ENCODE measurements at regions not wholly inside any gene's neighbourhood (a gene's known extent, or its start where the extent isn't known, plus 50 kb on each side); places are given as distances from the start of the nearest gene placed in this dataset.
A peak's percentile ranks its signal among the peaks of the same experiment; 100 is the strongest.
"Not testable (repeated sequence)": the region's sequence is repeated elsewhere in the genome, so short reads cannot be mapped to it uniquely, and the experiment has no call there.

DNA sequence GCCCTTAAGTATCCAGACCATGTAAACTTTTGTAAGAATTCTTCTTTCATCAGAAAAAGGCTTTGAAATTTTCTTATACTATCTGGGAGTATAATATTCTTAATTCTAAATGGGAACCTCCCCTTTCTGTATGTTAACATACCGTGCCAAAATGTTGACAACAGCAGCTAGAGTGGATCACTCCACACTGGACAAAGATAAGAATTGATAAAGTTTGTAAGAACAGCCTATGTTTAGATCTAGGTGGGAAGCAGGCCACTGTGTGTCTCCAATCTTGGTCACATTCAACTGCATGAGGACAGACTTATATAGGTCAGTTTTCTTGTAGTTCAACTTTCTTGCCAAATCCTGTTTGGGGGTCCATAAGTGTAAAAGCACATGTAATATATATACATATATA, 235.7 kb downstream of the RPIA start:
- no peak for DNase-seq

DNA sequence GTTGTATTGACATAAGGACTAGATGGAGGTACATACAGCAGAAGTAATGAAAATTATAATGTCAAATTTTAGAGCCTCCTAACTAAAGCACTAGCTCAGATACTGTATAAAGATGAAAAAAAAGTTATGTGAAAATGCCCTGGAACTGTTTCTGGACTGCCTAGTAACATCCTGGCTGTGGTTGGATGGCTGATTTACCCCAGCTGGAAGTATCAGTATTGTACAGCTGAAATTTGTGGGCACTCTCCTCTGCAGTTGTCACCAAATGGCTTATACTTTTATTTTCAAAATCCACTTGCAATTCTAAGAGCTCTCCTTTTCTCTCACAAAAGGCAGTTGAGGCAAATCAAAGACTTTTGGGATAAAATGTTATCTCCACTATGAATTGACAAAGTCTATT, 239.2 kb downstream of the RPIA start:
- DNase-seq = no peak

DNA sequence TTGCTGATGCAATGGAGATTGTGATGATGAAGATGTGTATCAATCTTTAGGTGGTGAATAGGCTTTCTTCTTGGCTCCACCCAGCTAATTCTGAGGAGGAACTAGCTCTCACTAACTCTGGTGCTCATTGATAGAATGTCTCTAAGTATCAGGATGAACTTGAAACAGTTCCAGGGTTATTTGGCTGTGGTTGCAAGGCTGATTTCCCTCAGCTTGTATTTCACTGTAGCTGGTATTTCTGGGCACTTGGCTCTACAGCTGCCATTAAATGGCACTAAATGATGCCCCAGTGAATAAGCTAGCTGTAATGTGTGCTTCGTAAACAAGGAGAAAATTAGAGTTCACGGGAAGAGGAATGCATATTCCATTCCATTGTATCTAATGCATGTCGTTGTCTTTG, 241.2 kb downstream of the RPIA start:
- no peak for DNase-seq

DNA sequence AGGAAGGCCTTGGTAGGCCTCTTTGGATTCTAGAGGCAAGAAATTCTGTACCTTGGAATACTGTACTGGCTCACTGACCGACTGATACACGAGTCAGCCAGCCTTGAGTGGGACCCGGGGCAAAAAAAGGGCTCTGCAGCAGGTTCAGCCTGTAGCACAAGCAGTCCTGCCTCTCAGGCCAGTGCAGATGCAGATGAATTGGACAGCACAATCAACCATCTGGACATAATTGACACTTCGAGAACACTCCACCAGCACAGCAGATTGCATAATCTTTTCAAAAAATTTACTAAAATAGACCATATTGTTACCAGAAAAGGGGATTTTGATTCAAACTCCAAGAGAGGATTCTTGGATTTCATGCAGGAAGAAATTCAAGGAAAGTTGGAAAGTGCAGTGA, 241.6 kb downstream of the RPIA start:
- DNase-seq = no peak

DNA sequence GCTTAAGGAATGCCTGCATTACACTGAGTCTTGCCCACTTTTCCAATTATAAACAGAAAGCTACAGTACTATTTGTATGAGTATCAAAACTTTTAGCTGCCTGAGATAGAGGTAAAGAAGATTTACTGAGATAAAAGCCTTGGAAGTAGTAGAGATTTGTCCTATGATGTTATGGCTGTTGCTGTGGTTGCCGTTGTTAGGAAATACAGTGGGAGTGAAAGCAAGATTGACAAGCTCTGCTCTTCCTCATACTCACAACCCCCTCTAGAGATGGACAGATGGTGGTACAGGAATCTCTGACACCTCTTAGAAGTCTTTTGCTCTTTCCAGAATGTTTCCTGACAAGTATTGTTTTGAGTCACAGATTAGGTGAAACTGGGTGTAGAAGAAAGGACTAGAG, 242.5 kb downstream of the RPIA start:
- peak; percentile 54 to 69 for DNase-seq

DNA sequence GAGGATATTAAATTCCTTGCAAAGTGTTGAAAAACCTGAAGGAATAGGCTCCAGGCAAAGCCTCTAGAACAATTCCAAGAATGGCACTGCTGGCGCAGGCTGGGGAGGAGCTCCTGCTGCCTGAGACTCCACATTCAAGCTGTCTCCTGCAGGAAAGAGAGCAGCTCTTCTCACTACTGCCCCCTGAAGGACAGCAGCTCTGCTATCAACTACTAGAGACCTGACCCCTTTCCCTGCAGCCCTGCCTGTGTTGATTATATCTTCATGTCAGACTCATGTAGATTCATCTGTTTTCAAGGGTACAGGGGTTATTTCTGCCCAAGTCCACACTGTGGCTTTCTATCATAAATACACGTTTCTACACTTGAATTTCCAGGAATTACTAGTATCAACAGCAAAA, 249.7 kb downstream of the RPIA start:
- peak; percentile 25 to 40 for DNase-seq

DNA sequence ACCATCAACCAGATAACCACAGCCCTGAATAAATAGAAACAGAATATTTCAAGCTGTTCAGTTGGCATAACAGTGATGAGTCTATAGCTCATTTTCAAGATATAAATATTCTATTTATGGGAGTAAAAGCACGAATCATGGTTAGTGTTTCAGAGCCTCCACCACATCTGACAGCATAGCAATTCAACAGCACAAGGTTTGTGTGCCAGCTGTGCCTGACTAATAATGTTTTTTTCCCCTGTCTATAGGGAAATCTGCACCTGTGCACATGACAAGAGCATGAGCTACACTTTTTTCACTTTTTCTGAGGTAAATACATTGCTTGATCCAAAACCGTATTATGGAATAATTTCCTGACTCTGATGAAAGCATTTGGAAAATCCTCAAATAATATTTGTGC, 251.3 kb downstream of the RPIA start:
- DNase-seq = no peak

DNA sequence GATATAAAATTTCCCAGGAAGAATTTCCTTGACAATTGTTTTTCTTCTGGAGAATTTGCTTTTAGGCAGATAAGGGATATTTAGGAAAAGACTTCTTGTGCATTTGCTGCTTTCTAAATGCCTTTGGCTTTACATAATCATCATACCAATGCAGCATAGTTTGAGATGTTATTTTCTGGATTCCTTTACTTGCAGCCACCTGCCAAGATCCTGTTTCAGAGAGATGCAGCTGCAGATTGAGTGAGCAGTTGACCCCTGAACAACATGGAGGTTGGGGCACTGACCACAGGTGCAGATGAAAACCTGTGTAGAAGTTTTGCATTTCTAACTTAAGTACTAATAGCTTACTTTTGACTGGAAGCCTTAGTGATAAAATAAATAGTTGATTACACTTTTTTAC, 257.9 kb downstream of the RPIA start:
- no peak for DNase-seq

DNA sequence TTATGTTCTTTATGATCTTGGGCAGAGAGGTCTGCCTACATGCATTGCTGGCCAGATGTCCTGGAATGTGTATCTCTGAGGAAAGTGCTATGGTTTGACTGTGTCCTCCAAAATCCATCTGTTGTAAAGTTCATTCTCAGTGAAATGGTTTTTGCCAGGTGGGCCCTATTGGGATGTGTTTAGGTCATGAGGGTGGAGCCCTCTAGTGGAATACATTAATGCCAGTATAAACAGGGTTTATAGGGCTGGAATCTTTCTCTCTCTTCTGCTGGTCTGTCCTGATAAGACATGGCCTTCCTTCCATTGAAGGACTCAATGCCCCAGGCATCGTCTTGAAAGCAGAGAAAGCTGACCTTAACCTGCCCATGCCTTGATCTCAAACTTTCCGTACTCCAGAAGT, 258.5 kb downstream of the RPIA start:
- peak in 1 of 2 donors; percentile 5 for DNase-seq

DNA sequence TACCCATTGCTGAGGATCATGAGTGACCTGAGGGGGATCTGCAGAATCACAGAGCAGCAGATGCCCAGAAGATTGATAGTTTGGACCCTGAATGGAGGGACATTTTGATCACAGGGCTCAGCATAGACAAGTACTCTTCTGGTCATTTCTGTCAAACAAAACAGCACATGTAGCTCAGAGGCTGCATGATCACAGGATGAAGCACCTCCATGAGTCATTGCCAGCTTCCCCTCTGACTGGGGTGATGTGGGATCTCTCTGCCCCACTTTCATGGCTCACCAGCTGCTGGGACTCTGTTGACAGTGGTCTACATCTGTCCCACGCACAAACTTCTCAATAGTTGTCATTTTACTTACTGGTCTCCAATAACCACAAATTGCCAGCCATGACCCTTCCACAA, 264.1 kb downstream of the RPIA start:
- DNase-seq = no peak

DNA sequence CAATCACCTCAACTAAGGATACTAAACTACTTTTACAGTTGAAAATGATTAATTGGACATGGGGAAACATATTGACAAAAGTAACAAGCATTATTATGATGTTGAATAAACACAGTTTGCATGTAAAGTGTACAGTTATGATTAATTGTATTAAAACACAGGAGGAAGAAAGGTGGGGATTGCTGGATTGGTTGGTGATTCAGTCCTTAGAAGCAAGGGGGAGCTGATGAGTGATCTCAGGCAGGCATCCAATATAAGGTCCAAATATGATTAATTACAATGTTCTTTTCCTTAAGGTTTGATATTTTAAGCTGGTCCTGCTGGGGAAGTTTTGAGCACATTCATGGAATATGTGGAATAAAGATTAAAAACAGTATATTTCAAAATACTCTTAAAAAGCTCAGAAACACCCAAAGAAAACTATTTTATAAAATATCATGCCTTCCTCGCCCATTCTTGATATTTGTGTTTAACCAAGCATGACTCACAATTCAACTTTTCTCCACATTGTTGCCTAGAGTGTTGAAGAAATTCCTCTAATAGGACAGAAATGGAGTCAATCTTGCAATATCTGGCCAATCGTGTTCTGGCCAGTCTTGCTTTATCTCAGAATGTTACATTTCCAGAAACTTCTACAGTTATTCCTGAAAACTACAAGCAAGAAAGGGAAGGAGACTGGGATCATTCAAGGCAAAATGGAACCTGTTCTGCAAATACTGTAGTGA, 268.2 kb downstream of the RPIA start:
- DNase-seq = no peak

DNA sequence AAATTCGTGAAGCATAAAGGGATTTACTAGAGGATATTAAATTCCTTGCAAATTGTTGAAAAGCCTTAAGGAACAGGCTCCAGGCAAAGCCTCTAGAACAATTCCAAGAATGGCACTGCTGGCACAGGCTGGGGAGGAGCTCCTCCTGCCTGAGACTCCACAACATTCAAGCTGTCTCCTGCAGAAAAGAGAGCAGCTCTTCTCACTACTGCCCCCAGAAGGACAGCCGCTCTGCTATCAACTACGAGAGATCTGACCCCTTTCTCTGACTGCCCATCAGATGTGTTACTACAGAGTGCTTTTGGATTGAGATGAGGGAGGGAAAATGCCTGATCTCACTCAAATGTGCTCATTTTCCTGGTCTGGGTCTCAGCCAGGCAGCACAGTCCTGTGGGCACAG, 269.9 kb downstream of the RPIA start:
- DNase-seq = not testable (repeated sequence)

DNA sequence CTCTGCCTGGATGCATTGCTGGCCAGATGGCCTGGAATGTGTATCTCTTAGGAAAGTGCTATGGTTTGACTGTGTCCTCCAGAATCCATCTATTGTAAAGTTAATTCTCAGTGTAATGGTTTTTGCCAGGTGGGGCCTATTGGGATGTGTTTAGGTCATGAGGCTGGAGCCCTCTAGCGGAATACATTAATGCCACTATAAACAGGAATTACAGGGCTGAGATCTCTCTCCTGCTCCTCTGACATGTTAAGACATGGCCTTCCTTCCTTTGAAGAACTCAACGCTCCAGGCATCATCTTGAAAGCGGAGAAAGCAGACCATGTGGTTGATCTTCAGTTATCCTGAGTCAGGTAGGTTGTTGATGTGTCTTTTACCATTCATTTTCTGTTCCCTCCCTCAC, 276.4 kb downstream of the RPIA start:
- DNase-seq = no peak

DNA sequence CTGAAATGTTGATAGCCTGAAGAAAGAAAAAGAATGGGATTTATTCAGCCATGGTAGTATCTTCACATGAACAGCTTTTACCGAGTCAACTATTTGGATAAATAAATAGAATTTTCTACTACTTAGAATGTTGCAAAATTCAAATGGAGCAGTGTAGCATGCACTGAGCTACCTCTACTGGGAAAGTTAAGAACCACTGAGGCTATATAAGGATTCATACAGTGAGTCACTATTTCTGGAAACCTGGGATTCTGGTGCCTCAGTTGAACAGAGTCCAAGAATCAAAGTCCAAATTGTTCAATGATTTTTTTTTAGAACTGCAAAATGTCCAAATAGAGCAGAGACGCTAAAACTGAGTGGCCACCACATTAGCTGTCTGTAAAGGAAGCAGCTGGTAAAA, 286.5 kb downstream of the RPIA start:
- not testable (repeated sequence) for DNase-seq

DNA sequence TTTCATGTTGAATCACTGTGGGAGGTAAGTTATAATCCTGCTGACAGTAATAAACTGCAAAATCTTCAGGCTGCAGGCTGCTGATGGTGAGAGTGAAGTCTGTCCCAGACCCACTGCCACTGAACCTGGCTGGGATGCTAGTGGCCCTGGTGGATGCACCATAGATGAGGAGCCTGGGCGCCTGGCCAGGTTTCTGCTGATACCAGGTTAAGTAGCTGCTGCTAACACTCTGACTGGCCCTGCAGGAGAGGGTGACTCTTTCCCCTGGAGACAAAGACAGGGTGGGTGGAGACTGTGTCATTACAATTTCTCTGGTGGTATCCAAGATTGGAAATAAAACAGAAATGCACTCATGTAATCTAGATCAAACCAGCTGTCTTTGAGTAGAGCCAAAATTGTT, 287.0 kb downstream of the RPIA start:
- not testable (repeated sequence) for DNase-seq

DNA sequence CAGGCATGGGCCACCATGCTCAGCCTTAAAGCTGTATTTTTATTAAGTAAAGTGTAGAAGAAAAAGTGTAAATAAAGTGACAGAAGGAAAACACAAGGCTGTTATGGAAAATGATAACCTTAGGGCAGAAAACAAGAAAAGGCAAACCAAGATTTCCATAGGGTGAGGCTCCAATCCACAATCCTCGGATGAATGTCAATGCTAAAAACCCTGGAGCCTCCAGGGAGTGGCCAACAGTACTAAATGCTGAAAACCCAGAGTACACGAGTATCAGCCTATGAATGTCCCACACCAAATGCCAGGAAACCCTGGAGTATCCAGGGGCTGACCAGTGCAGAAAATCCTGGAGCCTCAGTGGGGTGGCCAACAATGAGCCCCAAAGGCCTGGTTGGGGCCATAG, 292.6 kb downstream of the RPIA start:
- not testable (repeated sequence) for DNase-seq

DNA sequence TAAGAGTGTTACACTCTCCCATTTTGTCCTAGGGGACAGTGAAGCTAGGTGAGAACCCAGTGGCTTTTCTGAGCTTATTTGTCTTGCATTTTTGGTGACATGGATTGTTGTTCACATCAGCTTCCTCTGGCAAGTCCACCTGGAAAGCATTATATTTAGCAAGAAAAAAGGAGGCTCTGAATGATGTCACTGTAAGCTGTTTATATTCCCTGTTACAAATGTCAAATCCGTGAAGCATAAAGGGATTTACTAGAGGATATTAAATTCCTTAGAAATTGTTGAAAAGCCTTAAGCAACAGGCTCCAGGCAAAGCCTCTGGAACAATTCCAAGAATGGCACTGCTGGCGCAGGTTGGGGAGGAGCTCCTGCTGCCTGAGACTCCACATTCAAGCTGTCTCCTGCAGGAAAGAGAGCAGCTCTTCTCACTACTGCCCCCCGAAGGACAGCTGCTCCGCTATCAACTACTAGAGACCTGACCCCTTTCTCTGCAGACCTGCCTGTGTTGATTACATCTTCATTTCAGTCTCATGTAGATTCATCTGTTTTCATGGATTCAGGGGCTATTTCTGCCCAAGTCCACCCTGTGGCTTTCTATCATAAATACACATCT, 295.4 kb downstream of the RPIA start:
- not testable (repeated sequence) for DNase-seq

DNA sequence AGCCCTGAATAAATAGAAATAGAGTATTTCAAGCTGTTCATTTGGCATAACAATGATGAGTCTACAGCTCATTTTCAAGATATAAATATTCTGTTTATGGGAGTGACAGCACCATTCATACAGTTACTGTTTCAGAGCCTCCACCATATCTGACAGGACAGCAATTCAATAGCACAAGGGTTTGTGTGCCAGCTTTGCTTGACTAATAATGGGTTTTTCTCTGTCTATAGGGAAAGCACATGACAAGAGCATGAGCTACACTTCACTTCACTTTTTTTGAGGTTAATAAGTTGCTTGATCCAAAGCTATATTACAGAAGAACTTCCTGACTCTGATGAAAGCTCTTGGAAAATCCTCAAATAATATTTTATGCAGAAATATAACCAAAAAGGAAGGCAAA, 297.1 kb downstream of the RPIA start:
- peak; percentile 23 to 28 for DNase-seq

DNA sequence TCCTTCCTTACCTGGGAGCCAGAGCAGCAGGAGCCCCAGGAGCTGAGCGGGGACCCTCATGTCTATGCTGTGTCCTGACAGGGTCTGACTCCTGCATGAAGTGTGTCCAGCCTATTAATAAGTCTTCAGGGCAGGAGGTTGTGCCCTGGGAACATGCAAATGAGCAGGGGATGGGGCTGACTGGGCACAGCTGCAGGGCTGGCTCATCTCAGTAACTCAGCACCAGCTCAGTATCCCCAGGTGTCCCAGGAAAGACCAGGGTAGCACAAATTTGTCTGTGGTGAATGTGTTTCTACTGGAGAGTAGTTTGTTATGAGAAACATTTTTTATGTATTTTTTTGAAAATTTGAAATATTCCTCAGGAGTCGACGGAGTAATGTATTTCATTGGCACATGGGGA, 301.3 kb downstream of the RPIA start:
- not testable (repeated sequence) for DNase-seq

DNA sequence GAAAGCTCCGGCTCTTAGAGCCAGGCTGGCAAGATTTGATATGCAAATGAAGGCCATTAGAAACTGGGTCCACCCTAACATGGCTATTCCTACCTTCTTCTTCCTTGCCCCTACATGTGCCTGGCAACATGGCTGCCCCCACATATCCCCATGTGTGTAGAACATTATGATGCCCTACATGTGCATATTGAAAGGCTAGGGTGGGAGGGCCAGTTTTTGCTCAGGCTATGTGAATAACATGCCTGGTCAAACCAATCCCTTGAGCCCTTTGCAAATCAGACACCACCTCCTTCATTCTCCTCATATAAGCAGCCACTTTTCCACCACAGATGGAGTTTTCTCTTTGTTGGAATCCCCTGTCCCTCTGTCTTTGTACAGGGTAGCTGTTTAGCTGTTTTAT, 303.4 kb downstream of the RPIA start:
- DNase-seq = not testable (repeated sequence)

DNA sequence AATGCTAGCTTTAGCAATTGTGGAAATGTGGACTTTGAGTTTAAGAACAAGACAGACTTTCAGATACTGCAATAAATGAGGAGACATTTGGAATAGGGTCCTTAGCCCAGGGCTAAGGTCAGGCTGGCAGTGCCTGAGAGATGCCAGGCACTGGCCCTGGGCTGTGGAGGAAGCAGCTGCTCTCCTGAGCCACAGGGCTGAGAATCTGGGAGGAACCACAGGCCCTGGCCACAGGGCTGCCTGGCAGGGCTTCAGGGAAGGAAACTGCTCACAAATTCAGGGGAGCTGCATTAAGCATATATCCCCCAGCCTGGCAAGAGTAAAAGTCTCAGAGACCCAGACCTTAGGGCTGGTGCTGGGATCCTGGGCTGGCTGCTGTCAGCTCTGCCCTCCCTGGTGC, 305.1 kb downstream of the RPIA start:
- not testable (repeated sequence) for DNase-seq

DNA sequence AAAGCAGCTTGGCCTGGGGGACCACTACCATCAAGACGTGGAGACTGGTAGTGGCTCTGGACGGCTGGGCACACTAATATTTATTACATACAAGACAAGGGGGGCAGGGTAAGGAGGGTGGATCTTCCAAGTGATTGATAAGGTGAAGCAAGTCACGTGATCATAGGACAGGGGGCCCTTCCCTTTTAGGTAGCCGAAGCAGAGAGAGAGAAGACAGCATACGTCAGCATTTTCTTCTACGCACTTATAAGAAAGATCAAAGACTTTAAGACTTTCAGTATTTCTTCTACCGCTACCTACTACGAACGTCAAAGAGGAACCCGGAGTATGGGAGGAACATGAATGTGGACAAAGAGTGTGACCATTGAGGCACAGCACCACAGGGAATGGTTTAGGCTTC, 307.9 kb downstream of the RPIA start:
- DNase-seq = no peak

DNA sequence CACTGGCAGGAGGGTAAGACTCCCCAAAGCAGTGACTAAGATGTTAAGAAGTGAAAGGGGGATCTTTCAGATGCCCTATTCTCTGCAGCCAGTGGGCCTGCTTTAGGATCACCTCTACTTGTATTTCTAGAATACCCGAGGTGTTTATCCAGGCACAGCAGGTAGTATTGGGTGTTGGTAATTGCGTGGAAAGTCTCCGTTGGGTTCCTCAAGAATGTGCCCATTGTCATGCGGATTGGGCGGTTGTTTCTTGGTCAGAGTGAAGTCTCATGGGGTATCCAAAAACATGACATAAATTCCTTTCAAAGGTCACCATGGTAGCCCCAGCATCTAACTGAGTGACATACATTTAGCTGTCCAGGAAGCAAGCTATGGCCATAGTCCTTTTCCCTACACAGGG, 308.8 kb downstream of the RPIA start:
- no peak for DNase-seq

DNA sequence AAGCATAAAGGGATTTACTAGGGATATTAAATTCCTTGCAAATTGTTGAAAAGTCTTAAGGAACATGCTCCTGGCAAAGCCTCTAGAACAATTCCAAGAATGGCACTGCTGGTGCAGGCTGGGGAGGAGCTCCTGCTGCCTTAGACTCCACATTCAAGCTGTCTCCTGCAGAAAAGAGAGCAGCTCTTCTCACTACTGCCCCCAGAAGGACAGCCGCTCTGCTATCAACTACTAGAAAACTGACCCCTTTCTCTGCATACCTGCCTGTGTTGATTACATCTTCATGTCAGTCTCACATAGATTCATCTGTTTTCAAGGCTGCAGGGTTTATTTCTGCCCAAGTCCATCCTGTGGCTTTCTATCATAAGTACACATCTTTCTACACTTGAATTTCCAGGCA, 312.8 kb downstream of the RPIA start:
- not testable (repeated sequence) for DNase-seq

DNA sequence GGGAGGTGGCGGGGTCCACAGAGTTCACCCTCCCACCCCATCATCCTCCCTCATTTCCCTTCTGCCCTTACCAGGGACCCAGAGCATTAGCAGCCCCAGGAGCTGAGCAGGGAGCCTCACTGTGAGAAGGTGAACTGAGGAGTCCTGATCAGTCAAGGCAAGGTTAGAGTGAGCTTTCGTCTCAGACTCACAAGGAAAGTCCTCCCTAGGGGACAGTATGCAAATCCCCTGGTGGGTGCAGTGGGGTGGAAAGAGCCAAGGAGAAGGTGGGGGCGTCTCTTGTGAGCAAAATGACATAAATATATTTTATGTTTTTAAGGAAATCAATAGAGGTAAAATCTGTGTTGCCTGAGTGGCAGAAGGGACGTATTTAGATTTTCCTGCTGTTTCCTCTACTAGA, 329.1 kb downstream of the RPIA start:
- not testable (repeated sequence) for DNase-seq

Data from inflammatory macrophage (primary cell).